Kidney (tissue), 13 donors: ENCODE measurements at regions not wholly inside any gene's neighbourhood (a gene's known extent, or its start where the extent isn't known, plus 50 kb on each side); places are given as distances from the start of the nearest gene placed in this dataset.

Source experiments
- DNase-seq, 5 donors: peaks; one replicate each; pipeline ENCODE4 v3.0.0-alpha.2; 2013 to 2020
- FAIRE-seq: peaks from 2 replicates; lab custom pipeline; 2012; peaks lifted over from hg19 to GRCh38; lab: Jason Lieb, UNC
- H3K27ac ChIP-seq, 2 donors: one replicate each; pipeline ENCODE4 v1.7.0; 2013; ENCODE audit warnings: low read depth in 2 of 2, low read length in 2 of 2, inconsistent platforms in 1 of 2
- H3K27me3 ChIP-seq: one replicate; pipeline ENCODE4 v1.7.1; 2013; ENCODE audit warnings: low read length, inconsistent platforms; ENCODE audit not compliant: control insufficient read depth, insufficient read depth
- H3K36me3 ChIP-seq, 3 donors: one replicate each; pipeline versions ENCODE4 v1.7.0 to v1.7.1; 2013; ENCODE audit warnings: low read length in 3 of 3, control low read depth in 1 of 3, inconsistent platforms in 1 of 3; ENCODE audit not compliant: insufficient read depth in 3 of 3, control insufficient read depth in 2 of 3
- H3K4me1 ChIP-seq, 3 donors: one replicate each; pipeline versions ENCODE4 v1.7.0 to v1.7.1; 2013; ENCODE audit warnings: low read length in 3 of 3, inconsistent platforms in 1 of 3, low read depth in 1 of 3; ENCODE audit not compliant: control insufficient read depth in 2 of 3, insufficient read depth in 2 of 3
- H3K4me3 ChIP-seq, 3 donors: one replicate each; pipeline versions ENCODE4 v1.7.0 to v1.8.1; 2013; ENCODE audit warnings: low read length in 3 of 3, control low read depth in 1 of 3, inconsistent platforms in 1 of 3
- H3K9ac ChIP-seq, 3 donors: one replicate each; pipeline versions ENCODE4 v1.7.0 to v1.7.1; 2013; ENCODE audit warnings: low read length in 3 of 3, control low read depth in 1 of 3, inconsistent platforms in 1 of 3
- H3K9me3 ChIP-seq, 3 donors: one replicate each; pipeline versions ENCODE4 v1.7.0 to v1.7.1; 2013; ENCODE audit warnings: low read length in 3 of 3, control low read depth in 1 of 3, inconsistent platforms in 1 of 3; ENCODE audit not compliant: control insufficient read depth in 2 of 3, insufficient read depth in 1 of 3
- intact Hi-C: fragments of 100-400 bp; cut with DNase I; formaldehyde crosslinking; loops from one replicate; pipeline ENCODE4 v1.11.1; 2022
- TF ChIP-seq, protein P1 (sequence below): IDR thresholded peaks from 3 replicates; pipeline ENCODE4 v1.5.1; 2012; ENCODE audit warnings: mild to moderate bottlenecking, moderate library complexity, borderline replicate concordance; ENCODE audit not compliant: insufficient read depth; ENCODE audit errors: extremely low read depth
- donor health status: control.
- donor health status: control.
- donor health status: control.
- donor health status: control.
- donor health status: control.
- donor health status: DM: yes; HTN: yes; CAD: no.
- donor health status: Normal renal cell carcinoma (clear cell type).

GRCh38 chr5:115396688-115397087 lies 100.2 kb upstream of the CCDC112 start:
- H3K27me3 ChIP-seq: no peaks in the 10 kb centered on the region
- TF ChIP-seq, protein P1, sequence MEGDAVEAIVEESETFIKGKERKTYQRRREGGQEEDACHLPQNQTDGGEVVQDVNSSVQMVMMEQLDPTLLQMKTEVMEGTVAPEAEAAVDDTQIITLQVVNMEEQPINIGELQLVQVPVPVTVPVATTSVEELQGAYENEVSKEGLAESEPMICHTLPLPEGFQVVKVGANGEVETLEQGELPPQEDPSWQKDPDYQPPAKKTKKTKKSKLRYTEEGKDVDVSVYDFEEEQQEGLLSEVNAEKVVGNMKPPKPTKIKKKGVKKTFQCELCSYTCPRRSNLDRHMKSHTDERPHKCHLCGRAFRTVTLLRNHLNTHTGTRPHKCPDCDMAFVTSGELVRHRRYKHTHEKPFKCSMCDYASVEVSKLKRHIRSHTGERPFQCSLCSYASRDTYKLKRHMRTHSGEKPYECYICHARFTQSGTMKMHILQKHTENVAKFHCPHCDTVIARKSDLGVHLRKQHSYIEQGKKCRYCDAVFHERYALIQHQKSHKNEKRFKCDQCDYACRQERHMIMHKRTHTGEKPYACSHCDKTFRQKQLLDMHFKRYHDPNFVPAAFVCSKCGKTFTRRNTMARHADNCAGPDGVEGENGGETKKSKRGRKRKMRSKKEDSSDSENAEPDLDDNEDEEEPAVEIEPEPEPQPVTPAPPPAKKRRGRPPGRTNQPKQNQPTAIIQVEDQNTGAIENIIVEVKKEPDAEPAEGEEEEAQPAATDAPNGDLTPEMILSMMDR: no peak
- no peak overlapping the region for H3K27ac ChIP-seq
- intact Hi-C loops: no loop called here
- DNase-seq (no peak), FAIRE-seq (no peak)
- no peaks in the 10 kb centered on the region for H3K36me3 ChIP-seq
- no peaks in the 10 kb centered on the region for H3K9me3 ChIP-seq
- H3K4me1 ChIP-seq: no peaks in the 10 kb centered on the region
- H3K4me3 ChIP-seq: no peak overlapping the region
- H3K9ac ChIP-seq: no peak overlapping the region

DNA sequence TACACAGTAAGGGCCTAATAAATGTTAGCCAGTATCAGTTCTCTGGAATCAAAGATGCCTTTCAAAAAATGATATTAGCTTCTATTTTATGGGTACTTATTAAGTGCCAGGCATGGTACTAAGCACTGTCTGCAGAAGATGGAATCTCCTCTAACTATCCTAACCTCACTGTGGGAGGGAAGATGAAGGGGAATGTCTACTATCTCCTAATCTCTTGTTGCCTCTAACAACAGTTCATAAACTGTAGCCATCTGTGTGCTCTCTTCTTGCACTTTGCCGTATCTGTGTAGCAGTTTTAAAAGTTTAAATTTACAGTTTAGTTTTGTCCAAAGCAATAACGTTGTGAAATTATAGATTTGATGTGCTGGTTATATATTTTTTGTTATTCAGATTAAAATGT lies 99.6 kb upstream of the CCDC112 start:
- Histone ChIP-seq H3K9ac (no peak overlapping the region), H3K9me3 (no peaks in the 10 kb centered on the region), H3K36me3 (no peaks in the 10 kb centered on the region), H3K4me1 (no peaks in the 10 kb centered on the region), H3K4me3 (no peak overlapping the region), H3K27ac (no peak overlapping the region), H3K27me3 (no peaks in the 10 kb centered on the region)
- DNase-seq: no peak
- FAIRE-seq: no peak
- TF ChIP-seq, protein P1: no peak
- intact Hi-C loops: no loop called here

- FAIRE-seq: no peak
- Histone ChIP-seq H3K4me1 (no peaks in the 10 kb centered on the region), H3K27me3 (no peaks in the 10 kb centered on the region), H3K9me3 (no peaks in the 10 kb centered on the region), H3K4me3 (no peak overlapping the region), H3K36me3 (no peaks in the 10 kb centered on the region), H3K9ac (no peak overlapping the region), H3K27ac (no peak overlapping the region)
- no peak for DNase-seq
- TF ChIP-seq, protein P1: no peak
- intact Hi-C loops: no loop called here
These were observed 98.1 kb upstream of the CCDC112 start for GRCh38 chr5:115394531-115394930.

DNA sequence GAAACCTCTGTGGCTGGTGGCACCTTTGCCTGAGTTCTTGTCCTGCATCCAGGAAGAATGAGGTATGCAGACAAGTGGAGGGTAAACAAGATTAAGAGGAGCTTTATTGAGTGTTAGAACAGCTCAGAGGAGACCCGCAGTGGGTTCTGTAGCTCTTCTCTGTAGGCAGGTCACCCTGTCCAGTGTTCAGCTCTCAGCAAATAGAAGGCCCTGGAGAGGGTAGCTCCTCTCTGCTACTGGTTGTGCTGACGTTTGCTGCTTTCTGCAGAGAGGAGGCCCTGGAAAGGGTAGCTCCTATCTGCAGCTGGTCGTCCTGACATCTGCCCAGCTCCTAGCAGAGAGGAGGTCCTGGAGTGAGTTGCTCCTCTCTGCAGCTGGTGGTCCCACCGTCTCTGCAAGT lies 96.8 kb upstream of the CCDC112 start:
- H3K4me1 ChIP-seq: no peaks in the 10 kb centered on the region
- DNase-seq: no peak
- intact Hi-C loops: no loop called here
- H3K27ac ChIP-seq: no peak overlapping the region
- FAIRE-seq: no peak
- H3K4me3 ChIP-seq: no peak overlapping the region
- no peak overlapping the region for H3K9ac ChIP-seq
- TF ChIP-seq, protein P1: no peak
- no peaks in the 10 kb centered on the region for H3K36me3 ChIP-seq
- H3K27me3 ChIP-seq: no peaks in the 10 kb centered on the region
- H3K9me3 ChIP-seq: no peaks in the 10 kb centered on the region
